ENCODE measurements at regions not wholly inside any gene's neighbourhood (a gene's known extent, or its start where the extent isn't known, plus 50 kb on each side); places are given as distances from the start of the nearest gene placed in this dataset.
"Not testable (repeated sequence)": the region's sequence is repeated elsewhere in the genome, so short reads cannot be mapped to it uniquely, and the experiment has no call there.

GRCh38 chr14:30223966-30224365, 296.3 kb upstream of the PRKD1 start:
- DNase-seq (ENCODE audit: low read depth), result no peak

DNA sequence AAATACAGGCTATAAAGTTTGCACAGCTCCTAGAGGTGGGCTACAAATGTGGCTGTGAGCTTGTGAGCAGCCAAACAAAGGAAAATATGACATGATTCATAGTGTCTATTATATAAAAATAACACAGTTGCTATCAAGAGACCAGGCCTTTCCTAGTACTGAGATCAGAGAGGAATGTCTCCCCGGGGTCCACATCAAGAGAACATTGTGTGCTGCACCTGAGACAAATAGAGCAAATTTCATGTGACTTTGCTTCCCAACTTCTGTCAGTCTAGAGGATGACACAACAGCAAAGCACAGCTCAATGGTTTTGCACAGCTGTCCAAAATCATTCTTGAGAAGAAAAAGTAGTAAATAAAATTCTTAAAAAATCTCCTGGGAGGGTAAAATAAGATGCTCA, 297.5 kb upstream of the PRKD1 start:
- DNase-seq (ENCODE audit: low read depth), result no peak

DNA sequence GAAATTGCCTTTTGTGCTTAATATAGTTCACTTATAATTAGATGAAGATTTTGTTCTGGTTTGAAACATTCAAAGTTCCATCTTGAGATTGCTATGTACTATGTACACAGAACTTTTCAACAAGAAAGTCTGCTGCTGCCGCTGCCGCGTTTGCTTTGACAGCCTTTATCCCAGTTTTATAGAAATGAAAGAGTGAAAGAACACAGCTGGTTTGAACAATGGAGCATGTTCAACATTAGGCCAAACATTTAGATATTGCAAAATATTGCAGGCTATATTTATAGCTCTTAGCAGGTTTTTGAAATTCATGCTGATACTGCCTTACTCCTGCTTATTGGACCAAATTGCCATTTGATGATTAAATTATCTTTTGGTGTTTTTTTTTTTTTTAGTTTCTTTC, 299.8 kb upstream of the PRKD1 start:
- DNase-seq (ENCODE audit: low read depth), result no peak

DNA sequence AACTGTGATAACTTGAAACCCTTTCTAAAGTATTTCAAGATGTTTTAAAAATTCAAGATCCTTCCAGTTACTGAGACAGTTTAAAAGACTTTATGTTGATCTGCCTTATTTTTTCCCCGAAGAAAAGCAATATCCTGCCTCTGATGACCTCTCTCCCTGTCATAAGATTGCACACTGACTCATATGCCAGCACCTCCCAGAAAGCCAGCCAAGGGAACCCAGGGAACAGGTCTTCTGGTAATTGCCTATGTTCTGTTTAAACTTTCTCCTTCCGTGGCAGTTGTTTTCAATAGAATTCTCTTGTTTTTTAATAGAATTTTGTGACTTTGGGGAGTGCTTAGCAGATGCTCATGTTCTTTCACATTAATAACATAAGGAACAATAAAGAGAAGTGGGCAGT, 300.2 kb upstream of the PRKD1 start:
- DNase-seq (ENCODE audit: low read depth), result no peak

DNA sequence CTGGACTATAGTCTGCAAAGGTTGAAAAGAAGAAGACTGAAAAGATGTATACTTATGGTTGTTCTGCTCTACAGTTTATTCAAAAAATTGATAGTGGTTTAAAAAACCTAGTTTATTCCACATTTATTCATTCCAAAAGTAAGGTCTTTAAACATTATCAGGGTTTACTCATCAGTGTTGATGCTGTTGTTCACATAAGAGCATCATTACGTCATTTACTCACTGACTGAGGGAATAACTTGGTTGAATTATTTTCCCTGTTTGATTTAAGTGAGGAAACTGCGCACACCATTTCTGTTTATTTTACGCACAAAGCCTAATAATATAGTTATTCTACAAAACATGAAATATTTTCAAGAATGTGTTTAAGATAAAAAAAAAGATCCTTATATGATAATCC, 303.1 kb upstream of the PRKD1 start:
- DNase-seq (ENCODE audit: low read depth), result no peak

GRCh38 chr14:30234966-30235365, 307.3 kb upstream of the PRKD1 start:
- DNase-seq (ENCODE audit: low read depth), result no peak

DNA sequence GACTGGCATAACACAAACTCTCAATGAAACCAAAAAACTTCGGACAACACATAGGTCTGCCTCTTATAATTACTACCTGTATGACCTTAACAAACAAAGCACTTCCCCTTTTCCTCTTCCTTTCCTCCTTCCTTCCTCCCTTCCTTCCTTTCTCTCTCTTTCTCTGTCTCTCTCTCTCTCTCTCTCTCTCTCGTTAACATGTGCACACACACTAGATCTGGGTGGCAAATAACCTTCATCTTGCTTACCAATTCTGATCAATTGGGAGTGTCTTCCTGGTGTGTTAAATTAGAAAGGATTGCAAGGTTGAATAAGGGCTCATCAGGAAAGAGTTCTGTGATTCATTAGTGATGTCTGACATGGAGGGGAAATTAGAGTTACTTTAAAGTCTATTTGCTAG, 307.8 kb upstream of the PRKD1 start:
- no peak for DNase-seq (ENCODE audit: low read depth)

DNA sequence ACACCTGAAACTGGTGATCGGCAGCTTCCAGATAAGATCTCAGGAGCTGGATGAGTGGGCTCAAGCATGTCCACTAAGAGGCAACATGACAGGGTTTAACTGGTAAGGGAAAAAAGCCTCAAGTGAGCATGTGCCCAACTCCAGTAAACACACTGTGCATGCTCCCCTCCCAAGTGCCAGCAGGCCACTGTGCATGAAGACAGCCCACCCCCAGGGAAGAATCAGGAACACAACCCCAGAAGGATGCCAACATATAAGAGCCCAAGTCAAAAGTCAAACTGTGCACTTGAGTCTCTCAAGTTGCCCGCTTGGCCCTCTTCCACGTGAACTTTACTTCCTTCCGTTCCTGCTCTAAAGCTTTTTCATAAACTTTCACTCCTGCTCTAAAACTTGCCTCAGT, 311.3 kb upstream of the PRKD1 start:
- no peak for DNase-seq (ENCODE audit: low read depth)

- no peak for DNase-seq (ENCODE audit: low read depth)
Observed at GRCh38 chr14:30240018-30240417, 312.4 kb upstream of the PRKD1 start.

GRCh38 chr14:30240685-30241084, 313.0 kb upstream of the PRKD1 start:
- no peak for DNase-seq (ENCODE audit: low read depth)

DNA sequence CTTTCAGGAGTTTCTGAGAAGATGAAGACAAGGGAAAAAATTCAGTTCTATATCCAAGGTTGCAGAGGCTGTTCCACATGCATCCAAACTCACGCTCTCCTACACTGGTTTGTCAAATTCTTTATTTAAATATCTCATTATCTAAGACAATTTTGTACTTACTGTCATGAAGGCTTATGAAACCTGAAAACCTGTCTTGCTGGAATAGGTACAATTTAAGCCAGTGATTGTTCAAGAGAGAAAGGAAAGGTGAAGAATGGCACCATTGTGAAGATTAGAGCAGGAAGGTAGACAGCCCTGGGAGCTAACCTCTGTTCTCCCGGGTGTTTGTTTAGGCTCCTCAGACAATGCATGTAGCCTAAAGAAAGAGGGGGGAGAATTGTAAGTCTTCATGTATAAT, 315.1 kb upstream of the PRKD1 start:
- no peak for DNase-seq (ENCODE audit: low read depth)

GRCh38 chr14:30243207-30243606, 315.6 kb upstream of the PRKD1 start:
- DNase-seq (ENCODE audit: low read depth), result no peak

DNA sequence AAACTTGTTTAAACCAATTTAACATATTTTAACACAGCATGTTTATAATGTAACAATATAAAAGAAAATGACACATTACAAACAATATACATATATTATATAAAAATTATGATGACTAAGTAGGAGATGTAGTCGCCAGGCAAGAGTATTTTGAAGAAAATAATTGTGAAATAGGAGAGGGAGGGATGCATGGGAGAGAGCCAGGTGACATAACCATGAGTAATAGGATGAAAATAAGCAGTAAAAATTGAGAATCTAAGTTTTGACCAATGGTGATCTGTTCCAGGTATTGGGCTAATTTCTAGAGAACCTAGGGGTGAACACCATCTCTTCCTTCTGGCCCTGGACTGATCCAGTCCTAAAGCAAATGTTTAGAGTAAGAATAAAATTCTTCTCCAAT, 315.2 kb upstream of the G2E3 start:
- no peak for DNase-seq (ENCODE audit: low read depth)

- DNase-seq (ENCODE audit: low read depth), result not testable (repeated sequence)
Observed at GRCh38 chr14:30244348-30244747, 314.6 kb upstream of the G2E3 start.

- no peak for DNase-seq (ENCODE audit: low read depth)
Observed at GRCh38 chr14:30251017-30251416, 307.9 kb upstream of the G2E3 start.

GRCh38 chr14:30251557-30252100, 307.3 kb upstream of the G2E3 start:
- DNase-seq (ENCODE audit: low read depth), result no peak

DNA sequence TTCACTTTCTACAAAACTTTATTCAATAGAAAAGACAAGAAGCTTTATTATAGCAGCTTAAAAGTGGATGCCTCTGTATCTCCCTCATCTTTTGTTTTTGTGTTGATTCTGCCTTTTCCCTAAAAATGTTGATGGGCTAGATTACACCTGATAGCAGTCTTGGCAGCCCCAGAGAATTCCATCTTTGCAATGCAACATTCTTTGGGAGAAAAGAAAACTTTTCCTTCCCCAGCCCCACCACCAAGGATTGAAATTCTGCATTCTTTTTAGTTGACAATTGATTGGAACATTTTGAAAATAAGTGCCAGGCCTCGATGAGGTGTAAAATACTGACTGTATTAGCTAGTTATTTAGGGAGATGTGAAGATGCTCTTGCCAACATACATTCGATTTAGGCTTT, 306.8 kb upstream of the G2E3 start:
- DNase-seq (ENCODE audit: low read depth), result no peak

DNA sequence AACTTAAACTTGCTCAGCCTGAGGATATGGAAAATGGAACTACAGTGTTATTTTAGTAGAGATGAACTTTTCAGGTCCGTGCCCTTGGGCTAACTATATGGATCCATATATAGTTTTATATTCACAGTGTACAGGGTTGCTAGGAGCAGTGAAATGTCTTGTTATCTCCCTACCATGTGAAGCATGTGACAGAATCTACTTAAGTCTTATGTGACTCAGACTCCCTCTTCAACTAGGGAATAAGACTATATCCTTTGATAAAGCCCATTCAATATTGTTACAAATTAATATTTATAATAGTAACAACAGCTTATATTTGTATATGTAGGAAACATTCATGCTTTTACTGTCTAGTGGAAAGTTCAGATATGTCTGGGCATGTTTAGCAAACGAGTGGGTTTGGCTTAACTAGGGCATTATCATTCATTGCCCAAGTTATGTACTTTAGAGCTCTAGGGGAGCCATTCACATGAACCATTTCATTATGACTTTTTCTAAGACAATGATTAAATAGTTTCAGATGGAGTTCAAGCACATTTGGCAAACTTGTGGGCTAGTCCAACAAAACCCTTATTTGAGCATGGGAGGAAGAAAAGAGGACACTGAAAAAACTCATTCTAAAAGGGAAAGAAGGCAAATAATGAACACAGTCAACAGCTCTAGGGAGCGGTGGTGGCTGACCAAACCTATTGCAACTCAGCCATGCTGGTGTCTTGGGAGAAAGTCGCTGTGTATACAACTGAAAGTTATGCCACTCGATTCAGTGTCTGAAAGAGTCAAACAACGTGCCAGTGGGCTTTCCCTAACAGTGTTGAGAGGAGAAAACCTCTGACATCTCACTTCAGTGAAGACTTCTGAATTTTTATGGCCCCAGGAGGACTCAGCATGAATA, 305.9 kb upstream of the G2E3 start:
- no peak for DNase-seq (ENCODE audit: low read depth)

GRCh38 chr14:30256627-30257026, 302.3 kb upstream of the G2E3 start:
- no peak for DNase-seq (ENCODE audit: low read depth)

GRCh38 chr14:30257946-30258661, 300.9 kb upstream of the G2E3 start:
- DNase-seq (ENCODE audit: low read depth), result no peak

- no peak for DNase-seq (ENCODE audit: low read depth)
Observed at GRCh38 chr14:30260833-30261607, 297.9 kb upstream of the G2E3 start.

DNA sequence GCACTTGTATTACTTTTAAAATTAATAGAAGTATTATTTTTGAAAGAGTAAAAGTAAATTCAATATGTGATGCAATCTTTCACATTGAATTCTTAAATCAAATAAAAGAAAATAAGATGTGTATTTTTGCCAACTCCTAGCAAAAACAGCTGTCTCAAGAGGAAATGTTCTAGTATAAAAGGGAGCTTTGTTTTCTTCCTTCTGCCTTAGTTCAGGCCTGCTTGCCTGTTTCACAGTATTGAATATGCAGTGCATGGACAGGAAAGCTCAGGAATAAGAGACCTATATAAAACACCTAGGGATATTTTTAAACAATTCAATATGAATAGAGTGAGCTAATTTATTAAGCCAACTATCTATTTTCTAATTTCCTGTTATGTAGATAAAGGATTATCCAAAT, 294.8 kb upstream of the G2E3 start:
- no peak for DNase-seq (ENCODE audit: low read depth)

DNA sequence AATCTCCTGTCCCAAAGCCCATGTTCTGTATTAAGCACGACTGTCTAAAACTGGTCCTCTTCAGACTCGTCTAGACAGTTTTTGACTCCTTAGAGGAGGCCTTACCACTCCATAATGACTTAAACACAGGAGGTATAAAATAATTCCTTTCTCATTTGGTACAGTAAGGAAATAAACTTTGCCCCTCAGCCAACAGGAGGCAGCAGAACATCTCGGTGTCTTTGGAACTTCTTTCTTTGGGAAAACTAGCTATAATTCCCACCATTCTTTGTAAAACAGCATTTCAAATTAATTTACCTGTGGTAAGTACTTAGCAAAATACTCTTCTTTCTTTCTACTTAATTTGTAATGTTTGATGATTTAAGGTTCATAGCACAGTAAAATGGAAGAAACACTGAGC, 292.7 kb upstream of the G2E3 start:
- no peak for DNase-seq (ENCODE audit: low read depth)
